Suprapubic skin (tissue), 4 donors: ENCODE measurements at regions not wholly inside any gene's neighbourhood (a gene's known extent, or its start where the extent isn't known, plus 50 kb on each side); places are given as distances from the start of the nearest gene placed in this dataset.

Experiments
- DNase-seq, 2 donors: peaks; one replicate each; pipeline ENCODE4 v3.0.0-alpha.2; 2019; ENCODE audit warnings: low spot score in 2 of 2
- H3K27ac ChIP-seq: fragments of 200-600 bp; sonication (generic); one replicate; pipeline ENCODE4 v1.5.1; 2019
- H3K27me3 ChIP-seq: fragments of 200-600 bp; sonication (generic); one replicate; pipeline ENCODE4 v1.5.1; 2019
- H3K36me3 ChIP-seq: fragments of 200-600 bp; sonication (generic); one replicate; pipeline ENCODE4 v1.5.1; 2019
- H3K4me1 ChIP-seq: fragments of 200-600 bp; sonication (generic); one replicate; pipeline ENCODE4 v1.5.1; 2019
- H3K4me3 ChIP-seq: fragments of 200-600 bp; sonication (generic); one replicate; pipeline ENCODE4 v1.5.1; 2019; ENCODE audit warnings: mild to moderate bottlenecking
- H3K9me3 ChIP-seq: fragments of 200-600 bp; sonication (generic); one replicate; pipeline ENCODE4 v1.5.1; 2019
- EP300 ChIP-seq: sonication (generic); formaldehyde crosslinking; IDR thresholded peaks from one replicate; pipeline ENCODE4 v1.6.1; 2017; ENCODE audit warnings: antibody characterized with exemption
- POLR2A ChIP-seq, 2 donors: fragments of 450-650 bp; IDR thresholded peaks; one replicate each; pipeline ENCODE4 v1.6.1; 2017; ENCODE audit warnings: antibody characterized with exemption in 2 of 2, mild to moderate bottlenecking in 2 of 2, moderate library complexity in 2 of 2
- POLR2AphosphoS5 ChIP-seq, 3 donors: sonication (generic); formaldehyde crosslinking; IDR thresholded peaks; one replicate each; pipeline ENCODE4 v1.6.1; 2017; ENCODE audit warnings: antibody characterized with exemption in 3 of 3
- WGBS: methylation state at CpG from one replicate; pipeline ENCODE4 v1.1.5; 2018; 5-methylcytosine and 5-hydroxymethylcytosine counted together
- TF ChIP-seq, protein P1 (sequence below), 2 donors: fragments of 200-600 bp in 1 of 2; fragments of 450-650 bp in 1 of 2; sonication (generic) in 1 of 2; IDR thresholded peaks; one replicate each; pipeline ENCODE4 v1.5.1; 2016 to 2019; ENCODE audit warnings: antibody characterized with exemption in 2 of 2, mild to moderate bottlenecking in 1 of 2, moderate library complexity in 1 of 2

DNA sequence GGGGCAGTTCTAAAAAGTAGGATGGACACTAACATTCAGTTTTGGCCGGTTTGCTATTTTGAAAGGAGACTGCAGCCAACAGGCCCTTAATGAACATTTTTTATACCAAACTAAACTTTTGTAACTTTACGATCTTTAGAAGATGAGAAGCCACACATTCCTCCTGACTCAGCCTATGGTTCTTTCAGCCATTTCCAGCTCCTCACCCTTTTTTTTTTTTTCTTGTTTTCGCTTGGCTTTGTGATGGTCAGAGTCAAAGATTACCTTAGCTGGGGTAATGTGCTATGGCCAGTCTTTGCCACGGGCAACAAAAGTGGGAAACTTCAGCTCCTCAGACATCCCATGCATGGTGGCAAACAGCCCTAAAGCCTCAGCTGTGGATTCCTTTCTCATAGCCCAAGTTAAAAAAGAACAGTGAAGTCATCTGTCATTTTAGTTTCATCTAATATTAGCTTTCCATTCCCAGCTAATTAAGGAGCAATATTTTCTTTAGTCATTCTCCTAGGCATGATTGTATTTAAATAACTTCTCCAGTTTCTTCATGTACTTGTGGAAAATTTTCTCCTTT is 368.7 kb downstream of the MFSD1 start:
- Histone ChIP-seq H3K4me1 (no peaks in the 10 kb centered on the region), H3K4me3 (no peak overlapping the region), H3K27me3 (no peaks in the 10 kb centered on the region), H3K36me3 (no peaks in the 10 kb centered on the region), H3K9me3 (no peaks in the 10 kb centered on the region), H3K27ac (no peak overlapping the region)
- WGBS, result 81% methylated on average over 4 of the region's 4 CpGs
- TF ChIP-seq, protein P1, sequence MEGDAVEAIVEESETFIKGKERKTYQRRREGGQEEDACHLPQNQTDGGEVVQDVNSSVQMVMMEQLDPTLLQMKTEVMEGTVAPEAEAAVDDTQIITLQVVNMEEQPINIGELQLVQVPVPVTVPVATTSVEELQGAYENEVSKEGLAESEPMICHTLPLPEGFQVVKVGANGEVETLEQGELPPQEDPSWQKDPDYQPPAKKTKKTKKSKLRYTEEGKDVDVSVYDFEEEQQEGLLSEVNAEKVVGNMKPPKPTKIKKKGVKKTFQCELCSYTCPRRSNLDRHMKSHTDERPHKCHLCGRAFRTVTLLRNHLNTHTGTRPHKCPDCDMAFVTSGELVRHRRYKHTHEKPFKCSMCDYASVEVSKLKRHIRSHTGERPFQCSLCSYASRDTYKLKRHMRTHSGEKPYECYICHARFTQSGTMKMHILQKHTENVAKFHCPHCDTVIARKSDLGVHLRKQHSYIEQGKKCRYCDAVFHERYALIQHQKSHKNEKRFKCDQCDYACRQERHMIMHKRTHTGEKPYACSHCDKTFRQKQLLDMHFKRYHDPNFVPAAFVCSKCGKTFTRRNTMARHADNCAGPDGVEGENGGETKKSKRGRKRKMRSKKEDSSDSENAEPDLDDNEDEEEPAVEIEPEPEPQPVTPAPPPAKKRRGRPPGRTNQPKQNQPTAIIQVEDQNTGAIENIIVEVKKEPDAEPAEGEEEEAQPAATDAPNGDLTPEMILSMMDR (IDR thresholded peaks at IDR 0.05), result no peak
- TF ChIP-seq EP300, result no peak
- TF ChIP-seq POLR2AphosphoS5 (IDR thresholded peaks at IDR 0.05), result no peak
- no peak for TF ChIP-seq POLR2A (IDR thresholded peaks at IDR 0.05)
- no peak for DNase-seq

DNA sequence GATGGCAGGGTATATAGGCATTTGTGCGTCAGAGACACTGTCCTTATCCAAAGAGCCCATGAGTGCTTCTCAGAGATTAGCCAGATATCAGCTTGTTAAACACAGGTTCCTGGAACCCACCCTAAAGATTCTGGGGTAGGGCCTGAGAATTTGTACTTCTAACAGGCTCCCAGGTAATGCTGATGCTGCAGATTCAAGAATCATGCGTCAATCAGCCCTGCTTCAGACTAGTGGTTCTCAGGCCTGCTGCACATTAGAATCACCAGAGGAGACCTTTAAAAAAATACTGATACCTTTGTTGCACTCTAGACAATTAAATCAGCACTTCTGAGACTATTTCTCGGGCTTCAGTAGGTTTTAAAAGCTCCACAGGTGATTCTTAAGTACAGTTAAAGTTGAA is 369.5 kb downstream of the MFSD1 start:
- Histone ChIP-seq H3K4me3 (no peak overlapping the region), H3K36me3 (no peaks in the 10 kb centered on the region), H3K27ac (no peak overlapping the region), H3K27me3 (no peaks in the 10 kb centered on the region), H3K4me1 (no peaks in the 10 kb centered on the region), H3K9me3 (no peaks in the 10 kb centered on the region)
- TF ChIP-seq POLR2AphosphoS5 (IDR thresholded peaks at IDR 0.05) (no peak), EP300 (no peak), POLR2A (IDR thresholded peaks at IDR 0.05) (no peak)
- TF ChIP-seq, protein P1 (IDR thresholded peaks at IDR 0.05), result no peak
- WGBS, result 49% methylated on average over 3 of the region's 3 CpGs
- DNase-seq, result no peak

DNA sequence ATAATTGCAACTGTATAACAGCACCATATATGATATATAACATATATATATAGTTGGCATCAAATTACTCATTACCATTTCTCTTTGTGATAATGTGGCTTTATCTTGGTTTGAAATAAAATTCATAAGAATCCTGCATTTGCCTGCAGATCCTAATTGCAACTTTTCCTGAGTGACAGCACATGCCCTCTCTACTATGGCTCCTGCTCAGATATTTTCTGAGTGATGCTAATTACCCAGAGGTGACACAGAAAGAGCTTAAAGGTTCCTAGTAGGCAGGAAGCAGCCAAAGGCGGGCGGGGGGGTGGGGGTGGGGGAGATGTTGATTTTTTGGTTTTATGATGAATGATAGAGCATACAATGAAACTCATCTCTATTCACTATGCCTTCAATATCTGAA is 370.6 kb downstream of the MFSD1 start:
- WGBS, result 78% methylated on average over 2 of the region's 2 CpGs
- no peak for DNase-seq
- Histone ChIP-seq H3K4me1 (no peaks in the 10 kb centered on the region), H3K4me3 (no peak overlapping the region), H3K27ac (no peak overlapping the region), H3K9me3 (no peaks in the 10 kb centered on the region), H3K36me3 (no peaks in the 10 kb centered on the region), H3K27me3 (no peaks in the 10 kb centered on the region)
- TF ChIP-seq, protein P1 (IDR thresholded peaks at IDR 0.05), result no peak
- TF ChIP-seq EP300 (no peak), POLR2AphosphoS5 (IDR thresholded peaks at IDR 0.05) (no peak), POLR2A (IDR thresholded peaks at IDR 0.05) (no peak)

DNA sequence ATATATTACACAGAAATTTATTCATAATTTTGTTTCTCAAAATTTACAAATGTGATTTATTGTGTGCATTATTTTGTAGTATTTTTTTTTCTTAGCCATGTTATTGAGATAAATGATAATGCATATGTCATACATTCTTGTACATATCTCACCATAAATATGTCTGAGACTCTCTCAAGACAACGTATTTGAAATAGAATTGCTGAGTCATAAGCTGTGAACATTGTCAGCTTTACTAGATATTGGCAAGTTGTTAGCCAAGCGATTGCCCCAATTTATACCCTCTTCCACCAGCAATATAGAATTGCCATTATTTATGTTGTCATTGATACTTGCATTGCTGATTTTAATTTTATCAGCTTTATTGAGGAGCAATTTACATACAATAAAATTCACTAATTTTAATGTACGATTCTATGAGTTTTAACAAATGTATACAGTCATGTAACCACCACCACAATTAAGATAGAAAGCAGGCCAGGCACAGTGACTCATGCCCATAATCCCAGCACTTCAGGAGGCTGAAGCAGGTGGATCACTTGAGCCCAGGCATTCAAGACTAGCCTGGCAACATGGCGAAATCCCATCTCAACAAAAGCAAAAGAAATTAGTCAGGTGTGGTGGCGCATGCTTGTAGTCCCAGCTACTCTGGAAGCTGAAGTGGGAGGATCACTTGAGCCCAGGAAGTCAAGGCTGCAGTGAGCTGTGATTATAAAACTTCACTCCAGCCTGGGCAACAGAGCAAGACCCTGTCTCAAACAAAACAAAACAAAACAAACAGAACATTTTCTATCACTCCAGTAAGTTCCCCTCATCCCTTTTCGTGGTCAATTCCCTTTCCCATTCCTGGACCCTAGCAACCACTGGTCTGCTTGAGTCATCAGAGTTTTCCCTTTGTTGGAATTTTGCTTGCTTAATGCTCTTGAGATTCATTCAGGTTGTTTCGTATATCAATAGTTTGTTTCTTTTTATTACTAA is 373.1 kb downstream of the MFSD1 start:
- no peaks in the 10 kb centered on the region for H3K27me3 ChIP-seq
- no peak for DNase-seq
- H3K27ac ChIP-seq, result no peak overlapping the region
- TF ChIP-seq POLR2AphosphoS5 (IDR thresholded peaks at IDR 0.05), result no peak
- no peaks in the 10 kb centered on the region for H3K4me1 ChIP-seq
- 73% methylated on average over 7 of the region's 7 CpGs for WGBS
- H3K36me3 ChIP-seq, result no peaks in the 10 kb centered on the region
- no peak overlapping the region for H3K4me3 ChIP-seq
- no peaks in the 10 kb centered on the region for H3K9me3 ChIP-seq

DNA sequence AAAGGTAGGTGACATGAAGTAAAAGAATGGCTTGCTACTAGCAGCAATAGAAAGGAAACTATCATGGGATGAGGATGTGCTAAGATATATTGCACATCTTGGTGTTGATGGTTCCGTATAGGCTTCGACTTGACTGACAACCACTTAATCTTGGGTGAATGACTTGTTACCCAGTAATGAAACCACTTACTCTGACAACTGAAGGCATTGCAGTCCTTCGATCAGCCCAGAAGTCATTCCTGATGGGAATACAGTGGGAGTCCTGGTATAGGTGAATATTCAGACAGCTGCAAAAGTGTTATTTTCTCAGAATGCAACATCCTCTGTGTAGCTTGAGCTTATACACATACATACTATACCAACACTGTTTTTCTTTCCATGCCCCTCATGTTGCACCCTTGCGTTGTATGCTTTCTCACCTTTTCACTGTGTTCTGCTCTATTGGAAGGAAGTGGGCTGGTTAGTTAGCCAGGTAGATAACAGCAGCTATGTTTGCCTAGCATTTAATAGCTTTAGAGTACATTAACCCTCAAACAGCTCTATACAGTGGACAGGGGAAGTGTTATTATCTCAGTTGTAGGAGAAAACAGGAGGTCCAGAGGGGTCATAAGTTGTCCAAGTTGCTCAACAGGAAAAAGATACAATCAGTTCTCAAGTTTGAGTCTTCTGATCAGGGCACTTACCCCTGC is 376.5 kb downstream of the MFSD1 start:
- WGBS, result 96% methylated on average over 4 of the region's 4 CpGs
- Histone ChIP-seq H3K4me3 (no peak overlapping the region), H3K36me3 (no peaks in the 10 kb centered on the region)

More for the DNA sequence above, 376.5 kb downstream of the MFSD1 start:
- DNase-seq, result no peak
- no peaks in the 10 kb centered on the region for H3K4me1 ChIP-seq
- no peaks in the 10 kb centered on the region for H3K9me3 ChIP-seq
- no peak overlapping the region for H3K27ac ChIP-seq
- TF ChIP-seq POLR2A (IDR thresholded peaks at IDR 0.05), result no peak
- no peak for TF ChIP-seq POLR2AphosphoS5 (IDR thresholded peaks at IDR 0.05)
- TF ChIP-seq EP300, result no peak
- TF ChIP-seq, protein P1 (IDR thresholded peaks at IDR 0.05), result no peak
- H3K27me3 ChIP-seq, result no peaks in the 10 kb centered on the region
